ENCODE measurements at regions not wholly inside any gene's neighbourhood (a gene's known extent, or its start where the extent isn't known, plus 50 kb on each side); places are given as distances from the start of the nearest gene placed in this dataset.
"Not testable (repeated sequence)": the region's sequence is repeated elsewhere in the genome, so short reads cannot be mapped to it uniquely, and the experiment has no call there.

GRCh38 chr1:70490153-70490552 is 79.1 kb downstream of the CTH start:
- intact Hi-C loops (cut with DNase I) = no loop called here
- DNase-seq = no peak

- no peak for DNase-seq
- intact Hi-C loops (cut with DNase I) = no loop called here
These were observed 84.3 kb downstream of the CTH start for GRCh38 chr1:70495370-70495769.

GRCh38 chr1:70496181-70496580 is 85.1 kb downstream of the CTH start:
- DNase-seq = peak in 1 of 10 donors; percentile 20
- intact Hi-C loops (cut with DNase I) = no loop called here

- intact Hi-C loops (cut with DNase I) = no loop called here
- DNase-seq = no peak
These were observed 86.1 kb downstream of the CTH start for GRCh38 chr1:70497152-70497551.

GRCh38 chr1:70498666-70499065 is 87.6 kb downstream of the CTH start:
- DNase-seq = no peak
- intact Hi-C loops (cut with DNase I) = no loop called here

- no peak for DNase-seq
- intact Hi-C loops (cut with DNase I) = no loop called here
These were observed 88.6 kb downstream of the CTH start for GRCh38 chr1:70499695-70500094.

- DNase-seq = no peak
- intact Hi-C loops (cut with DNase I) = no loop called here
These were observed 92.3 kb downstream of the CTH start for GRCh38 chr1:70503358-70503757.

GRCh38 chr1:70504176-70504820 is 93.2 kb downstream of the CTH start:
- no peak for DNase-seq
- intact Hi-C loops (cut with DNase I) = no loop called here

- no peak for DNase-seq
- intact Hi-C loops (cut with DNase I) = no loop called here
These were observed 93.7 kb downstream of the CTH start for GRCh38 chr1:70504821-70505193.

- intact Hi-C loops (cut with DNase I) = not testable (repeated sequence)
These were observed 96.9 kb downstream of the CTH start for GRCh38 chr1:70507991-70508390.

GRCh38 chr1:70509996-70510876 is 99.2 kb downstream of the CTH start:
- peak in 2 of 10 donors; percentile 62 to 74 for DNase-seq
- intact Hi-C loops (cut with DNase I) = no loop called here

More at GRCh38 chr1:70507991-70508390, 96.9 kb downstream of the CTH start:
- not testable (repeated sequence) for DNase-seq

GRCh38 chr1:70517444-70517843 is 106.4 kb downstream of the CTH start:
- intact Hi-C loops (cut with DNase I) = no loop called here
- no peak for DNase-seq

- DNase-seq = no peak
- intact Hi-C loops (cut with DNase I) = no loop called here
These were observed 107.0 kb downstream of the CTH start for GRCh38 chr1:70518106-70518505.

GRCh38 chr1:70528590-70529333 is 117.7 kb downstream of the CTH start:
- intact Hi-C loops (cut with DNase I) = loop anchor here (2.0 kb wide), 1 partner anchor 522 kb away; no protein-coding TSS in a partner anchor
- peak in 3 of 10 donors; percentile 13 to 73 (median 22) for DNase-seq

- intact Hi-C loops (cut with DNase I) = no loop called here
- no peak for DNase-seq
These were observed 125.8 kb downstream of the CTH start for GRCh38 chr1:70536708-70537366.

GRCh38 chr1:70537788-70538187 is 126.7 kb downstream of the CTH start:
- intact Hi-C loops (cut with DNase I) = no loop called here
- no peak for DNase-seq

- no peak for DNase-seq
- intact Hi-C loops (cut with DNase I) = no loop called here
These were observed 131.0 kb downstream of the CTH start for GRCh38 chr1:70542030-70542429.

GRCh38 chr1:70542856-70543255 is 131.8 kb downstream of the CTH start:
- intact Hi-C loops (cut with DNase I) = no loop called here
- DNase-seq = no peak

- DNase-seq = no peak
- intact Hi-C loops (cut with DNase I) = no loop called here
These were observed 135.7 kb downstream of the CTH start for GRCh38 chr1:70546726-70547125.

- intact Hi-C loops (cut with DNase I) = no loop called here
- no peak for DNase-seq
These were observed 141.8 kb downstream of the CTH start for GRCh38 chr1:70552662-70553566.
